Thyroid gland (tissue), 4 donors: ENCODE measurements at regions not wholly inside any gene's neighbourhood (a gene's known extent, or its start where the extent isn't known, plus 50 kb on each side); places are given as distances from the start of the nearest gene placed in this dataset.

Experiments used
- DNase-seq, 2 donors: peaks; one replicate each; pipeline ENCODE4 v3.0.0-alpha.2; 2019
- H3K27ac ChIP-seq, 3 donors: fragments of 200-600 bp; sonication (generic); 1 replicate in 2 of 3; 2 replicates in 1 of 3; pipeline ENCODE4 v1.5.1; 2016 to 2019; ENCODE audit warnings: mild to moderate bottlenecking in 1 of 3, moderate library complexity in 1 of 3
- H3K27me3 ChIP-seq: fragments of 200-600 bp; sonication (generic); one replicate; pipeline ENCODE4 v1.5.1; 2019
- H3K36me3 ChIP-seq, 2 donors: fragments of 200-600 bp; sonication (generic); one replicate each; pipeline ENCODE4 v1.5.1; 2016 to 2019
- H3K4me1 ChIP-seq, 2 donors: fragments of 200-600 bp; sonication (generic); one replicate each; pipeline ENCODE4 v1.5.1; 2017 to 2019
- H3K4me3 ChIP-seq, 3 donors: fragments of 200-600 bp; sonication (generic); replicated peaks in 1 of 3; 1 replicate in 2 of 3; 2 replicates in 1 of 3; pipeline ENCODE4 v1.5.1; 2016; ENCODE audit warnings: mild to moderate bottlenecking in 1 of 3
- H3K9me3 ChIP-seq: fragments of 200-600 bp; sonication (generic); one replicate; pipeline ENCODE4 v1.5.1; 2017
- POLR2A ChIP-seq, 2 donors: fragments of 450-650 bp; IDR thresholded peaks; one replicate each; pipeline ENCODE4 v1.6.1; 2017; ENCODE audit warnings: antibody characterized with exemption in 2 of 2, mild to moderate bottlenecking in 2 of 2, moderate library complexity in 1 of 2
- WGBS, 2 donors: methylation state at CpG; one replicate each; pipeline ENCODE4 v1.1.5; 2017; 5-methylcytosine and 5-hydroxymethylcytosine counted together
- intact Hi-C: fragments of 100-400 bp; cut with DNase I; formaldehyde crosslinking; loops from one replicate; pipeline ENCODE4 v1.15.1; 2023
- TF ChIP-seq, protein P1 (sequence below), 6 experiments: fragments of 200-600 bp in 3 of 6; fragments of 450-650 bp in 3 of 6; sonication (generic) in 3 of 6; IDR thresholded peaks; one replicate each; pipeline ENCODE4 v1.5.1; 2016 to 2019; ENCODE audit warnings: antibody characterized with exemption in 6 of 6, mild to moderate bottlenecking in 2 of 6, inconsistent platforms in 1 of 6, moderate library complexity in 1 of 6

DNA sequence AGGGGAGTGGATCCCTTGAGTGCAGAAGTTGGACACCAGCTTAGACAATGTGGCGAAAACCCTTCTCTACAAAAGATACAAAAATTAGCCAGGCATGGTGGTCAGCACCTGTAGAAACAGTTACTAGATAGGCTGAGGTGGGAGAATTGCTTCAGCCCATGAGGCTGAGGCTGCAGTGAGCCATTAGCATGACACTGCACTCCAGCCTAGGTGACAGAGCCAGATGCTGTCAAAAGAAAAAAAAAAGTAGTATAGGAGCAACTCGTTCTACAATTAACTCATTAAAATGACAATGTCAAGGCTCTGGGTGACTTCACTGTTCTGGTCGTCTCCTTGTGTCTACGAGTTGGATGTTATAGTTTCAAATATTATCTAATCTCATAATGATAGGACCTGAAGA is 370.6 kb upstream of the NCAM2 start:
- no peaks in the 10 kb centered on the region for H3K36me3 ChIP-seq
- no peaks in the 10 kb centered on the region for H3K9me3 ChIP-seq
- 70 to 71% methylated on average over 4 of the region's 4 CpGs for WGBS, 2 donors
- H3K4me1 ChIP-seq: no peaks in the 10 kb centered on the region
- no peak for DNase-seq
- H3K27ac ChIP-seq: no peak overlapping the region
- intact Hi-C loops: no loop called here
- no peak for TF ChIP-seq POLR2A (IDR thresholded peaks at IDR 0.05)
- TF ChIP-seq, protein P1, sequence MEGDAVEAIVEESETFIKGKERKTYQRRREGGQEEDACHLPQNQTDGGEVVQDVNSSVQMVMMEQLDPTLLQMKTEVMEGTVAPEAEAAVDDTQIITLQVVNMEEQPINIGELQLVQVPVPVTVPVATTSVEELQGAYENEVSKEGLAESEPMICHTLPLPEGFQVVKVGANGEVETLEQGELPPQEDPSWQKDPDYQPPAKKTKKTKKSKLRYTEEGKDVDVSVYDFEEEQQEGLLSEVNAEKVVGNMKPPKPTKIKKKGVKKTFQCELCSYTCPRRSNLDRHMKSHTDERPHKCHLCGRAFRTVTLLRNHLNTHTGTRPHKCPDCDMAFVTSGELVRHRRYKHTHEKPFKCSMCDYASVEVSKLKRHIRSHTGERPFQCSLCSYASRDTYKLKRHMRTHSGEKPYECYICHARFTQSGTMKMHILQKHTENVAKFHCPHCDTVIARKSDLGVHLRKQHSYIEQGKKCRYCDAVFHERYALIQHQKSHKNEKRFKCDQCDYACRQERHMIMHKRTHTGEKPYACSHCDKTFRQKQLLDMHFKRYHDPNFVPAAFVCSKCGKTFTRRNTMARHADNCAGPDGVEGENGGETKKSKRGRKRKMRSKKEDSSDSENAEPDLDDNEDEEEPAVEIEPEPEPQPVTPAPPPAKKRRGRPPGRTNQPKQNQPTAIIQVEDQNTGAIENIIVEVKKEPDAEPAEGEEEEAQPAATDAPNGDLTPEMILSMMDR (IDR thresholded peaks at IDR 0.05): no peak
- no peak overlapping the region for H3K4me3 ChIP-seq
- no peaks in the 10 kb centered on the region for H3K27me3 ChIP-seq

DNA sequence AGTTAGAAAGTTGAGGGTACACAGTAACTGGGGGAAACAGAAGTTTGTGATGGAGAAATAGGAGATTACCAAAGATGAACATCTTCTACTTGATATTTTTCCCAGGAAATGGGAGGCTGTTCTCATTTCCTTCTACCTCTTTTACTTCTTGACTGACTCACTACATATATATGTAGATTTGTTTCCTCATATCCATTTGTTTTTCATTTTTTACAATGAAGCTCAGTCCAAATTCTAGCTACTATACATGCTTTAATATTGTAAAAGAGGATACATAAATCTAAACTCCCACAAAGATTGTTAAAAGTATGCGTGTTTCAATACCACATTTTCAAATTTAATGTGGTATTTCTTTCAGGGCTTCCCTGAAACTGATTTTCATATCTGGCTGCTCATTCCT is 366.6 kb upstream of the NCAM2 start:
- H3K27ac ChIP-seq: no peak overlapping the region
- intact Hi-C loops: no loop called here
- TF ChIP-seq, protein P1 (IDR thresholded peaks at IDR 0.05): no peak
- TF ChIP-seq POLR2A (IDR thresholded peaks at IDR 0.05): no peak
- H3K4me3 ChIP-seq: no peak overlapping the region
- no peaks in the 10 kb centered on the region for H3K36me3 ChIP-seq
- no peaks in the 10 kb centered on the region for H3K4me1 ChIP-seq
- H3K27me3 ChIP-seq: no peaks in the 10 kb centered on the region
- H3K9me3 ChIP-seq: no peaks in the 10 kb centered on the region
- DNase-seq: no peak
- 95 to 99% methylated on average over 1 of the region's 1 CpG for WGBS, 2 donors

GRCh38 chr21:20639026-20639425 is 359.2 kb upstream of the NCAM2 start:
- intact Hi-C loops: no loop called here

GRCh38 chr21:20641241-20641640 is 357.0 kb upstream of the NCAM2 start:
- DNase-seq: no peak
- Histone ChIP-seq H3K27me3 (no peaks in the 10 kb centered on the region), H3K27ac (no peak overlapping the region), H3K4me3 (no peak overlapping the region), H3K4me1 (no peaks in the 10 kb centered on the region), H3K9me3 (no peaks in the 10 kb centered on the region), H3K36me3 (no peaks in the 10 kb centered on the region)
- TF ChIP-seq, protein P1 (IDR thresholded peaks at IDR 0.05): no peak
- TF ChIP-seq POLR2A (IDR thresholded peaks at IDR 0.05): no peak
- intact Hi-C loops: no loop called here
- 88 to 91% methylated on average over 2 of the region's 2 CpGs for WGBS, 2 donors

More at GRCh38 chr21:20639026-20639425, 359.2 kb upstream of the NCAM2 start:
- Histone ChIP-seq H3K4me1 (no peaks in the 10 kb centered on the region), H3K27ac (no peak overlapping the region), H3K36me3 (no peaks in the 10 kb centered on the region), H3K27me3 (no peaks in the 10 kb centered on the region), H3K9me3 (no peaks in the 10 kb centered on the region), H3K4me3 (no peak overlapping the region)
- TF ChIP-seq, protein P1 (IDR thresholded peaks at IDR 0.05): no peak
- no peak for TF ChIP-seq POLR2A (IDR thresholded peaks at IDR 0.05)
- WGBS, 2 donors: 68 to 78% methylated on average over 2 of the region's 2 CpGs
- DNase-seq: no peak

- Histone ChIP-seq H3K4me1 (no peaks in the 10 kb centered on the region), H3K36me3 (no peaks in the 10 kb centered on the region), H3K4me3 (no peak overlapping the region), H3K9me3 (no peaks in the 10 kb centered on the region), H3K27me3 (no peaks in the 10 kb centered on the region), H3K27ac (no peak overlapping the region)
- no peak for TF ChIP-seq POLR2A (IDR thresholded peaks at IDR 0.05)
- TF ChIP-seq, protein P1 (IDR thresholded peaks at IDR 0.05): no peak
- 65 to 70% methylated on average over 5 of the region's 5 CpGs for WGBS, 2 donors
- intact Hi-C loops: no loop called here
- no peak for DNase-seq
Observed at GRCh38 chr21:20642681-20643080, 355.5 kb upstream of the NCAM2 start.
